H9 (cell line): ENCODE measurements at regions not wholly inside any gene's neighbourhood (a gene's known extent, or its start where the extent isn't known, plus 50 kb on each side); places are given as distances from the start of the nearest gene placed in this dataset.

ENCODE experiments used
- DNase-seq: peaks from one replicate; pipeline ENCODE4 v3.0.0-alpha.2; 2017
- H2AFZ ChIP-seq: one replicate; pipeline ENCODE4 v1.6.1; 2013; ENCODE audit warnings: mild to moderate bottlenecking, low read length, control low read depth, moderate library complexity
- H2AK5ac ChIP-seq: 2 replicates; pipeline ENCODE4 v1.6.1; 2013; ENCODE audit warnings: low read length, control low read depth, mixed read lengths; ENCODE audit not compliant: insufficient read length
- H2BK120ac ChIP-seq: one replicate; pipeline ENCODE4 v1.6.1; 2013; ENCODE audit warnings: low read depth, mild to moderate bottlenecking, low read length, control low read depth, inconsistent platforms; ENCODE audit not compliant: poor library complexity, severe bottlenecking
- H2BK12ac ChIP-seq: 2 replicates; pipeline ENCODE4 v1.6.1; 2013; ENCODE audit warnings: low read length, control low read depth, mixed read lengths, low read depth; ENCODE audit not compliant: insufficient read length
- H2BK15ac ChIP-seq: 2 replicates; pipeline ENCODE4 v1.6.1; 2013; ENCODE audit warnings: low read depth, low read length, control low read depth
- H2BK20ac ChIP-seq: one replicate; pipeline ENCODE4 v1.6.1; 2013; ENCODE audit warnings: low read depth, mild to moderate bottlenecking, low read length, control low read depth, inconsistent platforms; ENCODE audit not compliant: poor library complexity, severe bottlenecking
- H2BK5ac ChIP-seq: 2 replicates; pipeline ENCODE4 v1.6.1; 2013; ENCODE audit warnings: low read length, control low read depth, mixed read lengths; ENCODE audit not compliant: insufficient read length
- H3K14ac ChIP-seq: 2 replicates; pipeline ENCODE4 v1.6.1; 2013; ENCODE audit warnings: low read length, control low read depth; ENCODE audit not compliant: insufficient read depth
- H3K18ac ChIP-seq: 2 replicates; pipeline ENCODE4 v1.6.1; 2013; ENCODE audit warnings: low read depth, mild to moderate bottlenecking, mixed read lengths, low read length, control low read depth; ENCODE audit not compliant: insufficient read length
- H3K23ac ChIP-seq: 2 replicates; pipeline ENCODE4 v1.6.1; 2013; ENCODE audit warnings: low read length, control low read depth, mixed read lengths, low read depth; ENCODE audit not compliant: insufficient read length
- H3K23me2 ChIP-seq: 2 replicates; pipeline ENCODE4 v1.6.1; 2013; ENCODE audit warnings: low read depth, mild to moderate bottlenecking, mixed read lengths, low read length, control low read depth; ENCODE audit not compliant: insufficient read length, poor library complexity, severe bottlenecking
- H3K27ac ChIP-seq: 2 replicates; pipeline ENCODE4 v1.5.1; 2013; ENCODE audit warnings: low read length, control low read depth, mixed read lengths, low read depth; ENCODE audit not compliant: insufficient read length
- H3K27me3 ChIP-seq: 2 replicates; pipeline ENCODE4 v1.6.1; 2013; ENCODE audit warnings: low read length, control low read depth, inconsistent platforms; ENCODE audit not compliant: insufficient read depth
- H3K4ac ChIP-seq: 2 replicates; pipeline ENCODE4 v1.6.1; 2013; ENCODE audit warnings: low read depth, mild to moderate bottlenecking, control low read depth, inconsistent platforms, low read length, moderate library complexity
- H3K4me1 ChIP-seq: 2 replicates; pipeline ENCODE4 v1.6.1; 2013; ENCODE audit warnings: low read length, control low read depth, inconsistent platforms; ENCODE audit not compliant: insufficient read depth
- H3K4me2 ChIP-seq: 2 replicates; pipeline ENCODE4 v1.6.1; 2013; ENCODE audit warnings: low read length, control low read depth, mixed read lengths; ENCODE audit not compliant: insufficient read length, insufficient read depth
- H3K56ac ChIP-seq: 2 replicates; pipeline ENCODE4 v1.6.1; 2013; ENCODE audit warnings: low read depth, mild to moderate bottlenecking, mixed read lengths, low read length, control low read depth; ENCODE audit not compliant: insufficient read length
- H3K79me1 ChIP-seq: 2 replicates; pipeline ENCODE4 v1.6.1; 2013; ENCODE audit warnings: low read depth, mild to moderate bottlenecking, moderate library complexity, low read length, control low read depth, inconsistent platforms; ENCODE audit not compliant: insufficient read depth, poor library complexity, severe bottlenecking
- H3K79me2 ChIP-seq: 2 replicates; pipeline ENCODE4 v1.6.1; 2013; ENCODE audit warnings: low read length, control low read depth, inconsistent platforms; ENCODE audit not compliant: insufficient read depth
- H3K9ac ChIP-seq: 2 replicates; pipeline ENCODE4 v1.6.1; 2013; ENCODE audit warnings: low read length, control low read depth, mixed read lengths; ENCODE audit not compliant: insufficient read length; ENCODE audit errors: extremely low read depth
- H3K9me3 ChIP-seq: one replicate; pipeline ENCODE4 v1.6.1; 2013; ENCODE audit warnings: low read depth, low read length, inconsistent platforms; ENCODE audit not compliant: control insufficient read depth
- H3T11ph ChIP-seq: one replicate; pipeline ENCODE4 v1.6.1; 2013; ENCODE audit warnings: mild to moderate bottlenecking, low read length, control low read depth, inconsistent platforms
- H4K20me1 ChIP-seq: one replicate; pipeline ENCODE4 v1.6.1; 2013; ENCODE audit not compliant: control insufficient read depth, insufficient read length, insufficient read depth
- H4K5ac ChIP-seq: 2 replicates; pipeline ENCODE4 v1.6.1; 2013; ENCODE audit warnings: low read depth, mild to moderate bottlenecking, mixed read lengths, low read length, control low read depth; ENCODE audit not compliant: insufficient read length
- H4K8ac ChIP-seq: replicated peaks from 2 replicates; pipeline ENCODE4 v1.6.1; 2013; ENCODE audit warnings: low read length, control low read depth, mixed read lengths, low read depth; ENCODE audit not compliant: insufficient read length
- H4K91ac ChIP-seq: 2 replicates; pipeline ENCODE4 v1.6.1; 2013; ENCODE audit warnings: low read depth, mild to moderate bottlenecking, moderate library complexity, mixed read lengths, low read length, control low read depth; ENCODE audit not compliant: insufficient read length
- H3K27ac Mint-ChIP-seq, 3 experiments: 2 replicates in 2 of 3; 3 replicates in 1 of 3; pipeline ENCODE4 v1.8.0; 2020 to 2021; ENCODE audit warnings: mixed read lengths in 3 of 3, mild to moderate bottlenecking in 1 of 3, moderate library complexity in 1 of 3
- H3K27me3 Mint-ChIP-seq: 2 replicates; pipeline ENCODE4 v1.8.0; 2021; ENCODE audit warnings: low read depth, mild to moderate bottlenecking, moderate library complexity, mixed read lengths
- H3K36me3 Mint-ChIP-seq, 3 experiments: 2 replicates in 2 of 3; 3 replicates in 1 of 3; pipeline ENCODE4 v1.8.0; 2020 to 2021; ENCODE audit warnings: low read depth in 3 of 3, mixed read lengths in 3 of 3; ENCODE audit not compliant: insufficient read depth in 1 of 3
- H3K4me1 Mint-ChIP-seq, 2 experiments: 2 replicates each; pipeline ENCODE4 v1.8.0; 2020; ENCODE audit warnings: mixed read lengths in 2 of 2
- H3K4me3 Mint-ChIP-seq, 2 experiments: 2 replicates in 1 of 2; 3 replicates in 1 of 2; pipeline ENCODE4 v1.8.0; 2020 to 2021; ENCODE audit warnings: mild to moderate bottlenecking in 2 of 2, mixed read lengths in 2 of 2, moderate library complexity in 1 of 2
- H3K9me3 Mint-ChIP-seq, 2 experiments: 2 replicates in 1 of 2; 3 replicates in 1 of 2; pipeline ENCODE4 v1.8.0; 2020; ENCODE audit warnings: mild to moderate bottlenecking in 2 of 2, mixed read lengths in 2 of 2, moderate library complexity in 1 of 2
- WGBS: extraction: QIAGEN DNeasy Blood & Tissue Kit; methylation state at CpG from one replicate; pipeline ENCODE4 v1.1.7; 2013; ENCODE audit warnings: missing lambda C conversion rate, low lambda C conversion rate, mixed read lengths; ENCODE audit not compliant: insufficient read length; ENCODE audit errors: extremely low coverage; 5-methylcytosine and 5-hydroxymethylcytosine counted together
- TF ChIP-seq, protein P1 (sequence below): fragments of 200-600 bp; sonication (generic); conservative IDR thresholded peaks from 3 replicates; pipeline ENCODE4 v1.8.0; 2021; ENCODE audit warnings: antibody characterized with exemption, mild to moderate bottlenecking

DNA sequence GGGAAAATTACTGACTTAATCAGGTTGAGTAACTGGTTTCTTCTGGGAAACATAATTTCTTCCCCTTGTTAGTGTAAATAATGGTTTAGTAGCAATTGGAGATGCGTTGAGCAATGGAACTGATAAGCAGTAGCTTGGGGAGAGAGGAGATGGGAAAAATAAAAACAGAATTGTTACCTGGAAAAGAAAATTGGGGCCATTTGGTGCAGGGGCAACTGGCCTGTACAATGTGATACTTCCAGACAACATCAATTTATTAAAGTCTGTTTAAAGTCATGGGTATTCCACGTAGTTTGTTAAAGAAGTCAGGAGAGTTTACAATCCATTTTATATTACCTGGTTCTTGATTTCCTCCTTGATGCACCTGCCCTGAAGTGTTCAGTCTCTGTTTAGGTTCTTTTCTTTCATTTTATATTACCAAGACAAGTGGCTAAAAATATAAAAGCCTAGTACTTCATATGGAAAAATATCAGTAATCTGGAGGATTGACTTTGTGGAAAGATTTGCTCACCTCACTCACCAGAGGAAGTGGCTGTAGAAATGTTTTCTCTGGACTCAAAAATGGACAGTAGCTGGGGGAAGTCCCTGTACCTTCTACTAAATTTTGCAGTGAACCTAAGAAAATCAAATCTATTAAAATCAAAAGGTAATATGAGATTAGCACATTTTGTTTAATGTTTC lies 161.0 kb downstream of the DDX1 start:
- no peak overlapping the region for H4K5ac ChIP-seq
- no peak for DNase-seq

More for the DNA sequence above, 161.0 kb downstream of the DDX1 start:
- no peak overlapping the region for H2BK20ac ChIP-seq
- no peak overlapping the region for H2BK12ac ChIP-seq
- H3K9ac ChIP-seq: no peak overlapping the region
- no peak overlapping the region for H2AFZ ChIP-seq
- no peak overlapping the region for H2BK120ac ChIP-seq
- Mint-ChIP-seq H3K9me3 (peaks cover 0 to 4% of the 10 kb centered on the region in 2 experiments; a peak in 3 of 5 replicates), H3K27me3 (no peaks in the 10 kb centered on the region; the same call in 1 of the 2 replicates), H3K27ac (no peak overlapping the region), H3K4me3 (no peak overlapping the region), H3K4me1 (peaks cover 8% of the 10 kb centered on the region in 2 experiments; a peak in 3 of 4 replicates), H3K36me3 (peaks cover 0 to 5% (median 0%) of the 10 kb centered on the region in 3 experiments; a peak in 2 of 7 replicates)
- H4K8ac ChIP-seq: no peak overlapping the region
- no peak overlapping the region for H3K56ac ChIP-seq
- no peak overlapping the region for H3K18ac ChIP-seq
- H3K27ac ChIP-seq: no peak overlapping the region
- no peaks in the 10 kb centered on the region for H3K27me3 ChIP-seq
- H3K23ac ChIP-seq: no peak overlapping the region
- H3K4me2 ChIP-seq: no peak overlapping the region
- no CpG with 5 or more reads among the region's 2 CpGs for WGBS
- no peaks in the 10 kb centered on the region for H3K79me1 ChIP-seq
- H3K9me3 ChIP-seq: no peaks in the 10 kb centered on the region
- H3K14ac ChIP-seq: no peak overlapping the region
- no peaks in the 10 kb centered on the region for H3K79me2 ChIP-seq
- H3K4me1 ChIP-seq: no peaks in the 10 kb centered on the region
- H4K91ac ChIP-seq: no peak overlapping the region
- H3K23me2 ChIP-seq: no peaks in the 10 kb centered on the region
- no peak overlapping the region for H2BK5ac ChIP-seq
- TF ChIP-seq, protein P1, sequence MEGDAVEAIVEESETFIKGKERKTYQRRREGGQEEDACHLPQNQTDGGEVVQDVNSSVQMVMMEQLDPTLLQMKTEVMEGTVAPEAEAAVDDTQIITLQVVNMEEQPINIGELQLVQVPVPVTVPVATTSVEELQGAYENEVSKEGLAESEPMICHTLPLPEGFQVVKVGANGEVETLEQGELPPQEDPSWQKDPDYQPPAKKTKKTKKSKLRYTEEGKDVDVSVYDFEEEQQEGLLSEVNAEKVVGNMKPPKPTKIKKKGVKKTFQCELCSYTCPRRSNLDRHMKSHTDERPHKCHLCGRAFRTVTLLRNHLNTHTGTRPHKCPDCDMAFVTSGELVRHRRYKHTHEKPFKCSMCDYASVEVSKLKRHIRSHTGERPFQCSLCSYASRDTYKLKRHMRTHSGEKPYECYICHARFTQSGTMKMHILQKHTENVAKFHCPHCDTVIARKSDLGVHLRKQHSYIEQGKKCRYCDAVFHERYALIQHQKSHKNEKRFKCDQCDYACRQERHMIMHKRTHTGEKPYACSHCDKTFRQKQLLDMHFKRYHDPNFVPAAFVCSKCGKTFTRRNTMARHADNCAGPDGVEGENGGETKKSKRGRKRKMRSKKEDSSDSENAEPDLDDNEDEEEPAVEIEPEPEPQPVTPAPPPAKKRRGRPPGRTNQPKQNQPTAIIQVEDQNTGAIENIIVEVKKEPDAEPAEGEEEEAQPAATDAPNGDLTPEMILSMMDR: no peak
- no peak overlapping the region for H3K4ac ChIP-seq
- H2BK15ac ChIP-seq: no peak overlapping the region
- H2AK5ac ChIP-seq: no peak overlapping the region
- no peaks in the 10 kb centered on the region for H4K20me1 ChIP-seq
- no peak overlapping the region for H3T11ph ChIP-seq
